ENCODE measurements at regions not wholly inside any gene's neighbourhood (a gene's known extent, or its start where the extent isn't known, plus 50 kb on each side); places are given as distances from the start of the nearest gene placed in this dataset.

DNA sequence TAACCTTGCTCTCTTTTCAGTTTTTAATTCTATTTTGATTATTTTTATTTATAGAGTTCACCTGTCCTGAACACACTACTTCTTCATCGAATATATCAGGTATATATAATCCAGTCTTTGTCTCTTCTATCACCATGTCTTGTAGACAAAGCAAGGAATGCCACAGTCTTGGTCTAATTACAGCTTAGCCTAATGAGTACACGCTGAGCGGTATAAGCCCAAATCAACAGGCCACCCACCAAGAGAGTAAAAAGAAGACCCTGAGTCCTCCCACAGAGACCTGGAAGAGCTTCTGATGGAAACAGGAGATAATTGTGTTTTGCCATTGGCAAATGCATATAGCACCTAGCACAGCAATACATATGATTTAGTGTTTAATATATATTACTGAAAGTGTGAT lies 68.7 kb upstream of the TCF21 start:
- TF ChIP-seq, protein P1, sequence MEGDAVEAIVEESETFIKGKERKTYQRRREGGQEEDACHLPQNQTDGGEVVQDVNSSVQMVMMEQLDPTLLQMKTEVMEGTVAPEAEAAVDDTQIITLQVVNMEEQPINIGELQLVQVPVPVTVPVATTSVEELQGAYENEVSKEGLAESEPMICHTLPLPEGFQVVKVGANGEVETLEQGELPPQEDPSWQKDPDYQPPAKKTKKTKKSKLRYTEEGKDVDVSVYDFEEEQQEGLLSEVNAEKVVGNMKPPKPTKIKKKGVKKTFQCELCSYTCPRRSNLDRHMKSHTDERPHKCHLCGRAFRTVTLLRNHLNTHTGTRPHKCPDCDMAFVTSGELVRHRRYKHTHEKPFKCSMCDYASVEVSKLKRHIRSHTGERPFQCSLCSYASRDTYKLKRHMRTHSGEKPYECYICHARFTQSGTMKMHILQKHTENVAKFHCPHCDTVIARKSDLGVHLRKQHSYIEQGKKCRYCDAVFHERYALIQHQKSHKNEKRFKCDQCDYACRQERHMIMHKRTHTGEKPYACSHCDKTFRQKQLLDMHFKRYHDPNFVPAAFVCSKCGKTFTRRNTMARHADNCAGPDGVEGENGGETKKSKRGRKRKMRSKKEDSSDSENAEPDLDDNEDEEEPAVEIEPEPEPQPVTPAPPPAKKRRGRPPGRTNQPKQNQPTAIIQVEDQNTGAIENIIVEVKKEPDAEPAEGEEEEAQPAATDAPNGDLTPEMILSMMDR (conservative IDR thresholded peaks at IDR 0.05; ENCODE audit: low read depth, low read length) = no peak
- no peak for TF ChIP-seq EZH2 (IDR thresholded peaks at IDR 0.05; ENCODE audit: low read length, unreplicated experiment)

All from PC-3 (cell line).